ENCODE measurements at regions not wholly inside any gene's neighbourhood (a gene's known extent, or its start where the extent isn't known, plus 50 kb on each side); places are given as distances from the start of the nearest gene placed in this dataset.

- H3K4me1 Mint-ChIP-seq: peaks cover 81% of the 10 kb centered on the region
- DNase-seq: no peak
- no peak overlapping the region for H3K27ac Mint-ChIP-seq
- H3K4me3 Mint-ChIP-seq: no peak overlapping the region
- no peak for TF ChIP-seq CTCF (IDR thresholded peaks at IDR 0.05)
- peaks cover 5% of the 10 kb centered on the region for H3K27me3 Mint-ChIP-seq (ENCODE audit: low read depth, poor library complexity)
- no peaks in the 10 kb centered on the region for H3K36me3 Mint-ChIP-seq (ENCODE audit: low read depth)
- no peaks in the 10 kb centered on the region for H3K9me3 Mint-ChIP-seq
These were observed 351.6 kb downstream of the CYRIA start for GRCh38 chr2:16314001-16314400.

- H3K4me3 Mint-ChIP-seq: no peak overlapping the region
- TF ChIP-seq CTCF (IDR thresholded peaks at IDR 0.05): no peak
- peaks cover 75% of the 10 kb centered on the region for H3K4me1 Mint-ChIP-seq
- no peaks in the 10 kb centered on the region for H3K9me3 Mint-ChIP-seq
- H3K36me3 Mint-ChIP-seq (ENCODE audit: low read depth): no peaks in the 10 kb centered on the region
- peaks cover 5% of the 10 kb centered on the region for H3K27me3 Mint-ChIP-seq (ENCODE audit: low read depth, poor library complexity)
- no peak for DNase-seq
- no peak overlapping the region for H3K27ac Mint-ChIP-seq
These were observed 352.2 kb downstream of the CYRIA start for GRCh38 chr2:16313235-16313975.

GRCh38 chr2:16312771-16313170, 352.9 kb downstream of the CYRIA start:
- H3K4me1 Mint-ChIP-seq: peaks cover 69% of the 10 kb centered on the region
- no peak overlapping the region for H3K4me3 Mint-ChIP-seq
- H3K9me3 Mint-ChIP-seq: no peaks in the 10 kb centered on the region
- H3K36me3 Mint-ChIP-seq (ENCODE audit: low read depth): no peaks in the 10 kb centered on the region
- peaks cover 5% of the 10 kb centered on the region for H3K27me3 Mint-ChIP-seq (ENCODE audit: low read depth, poor library complexity)
- TF ChIP-seq CTCF (IDR thresholded peaks at IDR 0.05): no peak
- no peak overlapping the region for H3K27ac Mint-ChIP-seq
- no peak for DNase-seq

GRCh38 chr2:16311521-16312440, 353.9 kb downstream of the CYRIA start:
- no peak for DNase-seq
- Mint-ChIP-seq H3K4me1 (peaks cover 59% of the 10 kb centered on the region), H3K27ac (peak overlapping the region; percentile 92), H3K27me3 (ENCODE audit: low read depth, poor library complexity) (peaks cover 5% of the 10 kb centered on the region), H3K9me3 (no peaks in the 10 kb centered on the region), H3K4me3 (no peak overlapping the region), H3K36me3 (ENCODE audit: low read depth) (no peaks in the 10 kb centered on the region)
- TF ChIP-seq CTCF (IDR thresholded peaks at IDR 0.05): no peak

GRCh38 chr2:16308816-16309215, 356.8 kb downstream of the CYRIA start:
- Mint-ChIP-seq H3K27me3 (ENCODE audit: low read depth, poor library complexity) (no peaks in the 10 kb centered on the region), H3K4me1 (peaks cover 42% of the 10 kb centered on the region), H3K27ac (no peak overlapping the region), H3K36me3 (ENCODE audit: low read depth) (no peaks in the 10 kb centered on the region), H3K4me3 (no peak overlapping the region), H3K9me3 (no peaks in the 10 kb centered on the region)
- TF ChIP-seq CTCF (IDR thresholded peaks at IDR 0.05): no peak
- DNase-seq: no peak

Data from nephron progenitor cell (in vitro differentiated cells).